ENCODE measurements at regions not wholly inside any gene's neighbourhood (a gene's known extent, or its start where the extent isn't known, plus 50 kb on each side); places are given as distances from the start of the nearest gene placed in this dataset.
A peak's percentile ranks its signal among the peaks of the same experiment; 100 is the strongest.
"Not testable (repeated sequence)": the region's sequence is repeated elsewhere in the genome, so short reads cannot be mapped to it uniquely, and the experiment has no call there.

GRCh38 chr15:20007338-20007737, 534.3 kb downstream of the GOLGA6L6 start:
- not testable (repeated sequence) for H3K4me1 Mint-ChIP-seq, H3K9me3 Mint-ChIP-seq, H3K4me3 Mint-ChIP-seq, DNase-seq, ATAC-seq, H3K27ac Mint-ChIP-seq, H3K27me3 Mint-ChIP-seq

- not testable (repeated sequence) for H3K27me3 Mint-ChIP-seq, H3K9me3 Mint-ChIP-seq, DNase-seq, H3K4me1 Mint-ChIP-seq, H3K27ac Mint-ChIP-seq, H3K4me3 Mint-ChIP-seq
- peak; percentile 33 for ATAC-seq
Observed at GRCh38 chr15:20003471-20003870, 538.1 kb downstream of the GOLGA6L6 start.

DNA sequence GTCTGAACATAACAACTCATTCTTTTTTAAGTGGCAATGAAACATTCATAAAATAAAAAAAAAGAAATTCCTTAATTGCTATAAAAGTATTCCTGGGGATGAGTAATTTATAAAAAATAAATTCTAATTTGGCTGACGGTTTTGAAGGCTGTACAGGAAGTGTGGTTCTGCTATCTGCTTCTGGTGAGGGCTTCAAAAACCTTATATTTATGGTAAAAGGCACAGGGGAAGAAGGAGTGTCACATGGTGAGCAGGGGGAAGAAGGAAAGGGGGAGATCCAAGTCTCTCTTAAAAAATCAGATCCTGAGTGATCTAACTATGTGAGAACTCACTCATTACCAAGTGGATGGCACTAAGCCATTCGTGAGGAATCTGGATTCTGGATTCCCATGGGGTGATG, 539.0 kb downstream of the GOLGA6L6 start:
- not testable (repeated sequence) for ATAC-seq, H3K9me3 Mint-ChIP-seq, H3K27ac Mint-ChIP-seq, H3K27me3 Mint-ChIP-seq, DNase-seq, H3K4me1 Mint-ChIP-seq, H3K4me3 Mint-ChIP-seq

GRCh38 chr15:19996574-19997194, 544.9 kb downstream of the GOLGA6L6 start:
- not testable (repeated sequence) for H3K27me3 Mint-ChIP-seq, H3K4me3 Mint-ChIP-seq, DNase-seq, H3K27ac Mint-ChIP-seq, ATAC-seq, H3K9me3 Mint-ChIP-seq, H3K4me1 Mint-ChIP-seq

DNA sequence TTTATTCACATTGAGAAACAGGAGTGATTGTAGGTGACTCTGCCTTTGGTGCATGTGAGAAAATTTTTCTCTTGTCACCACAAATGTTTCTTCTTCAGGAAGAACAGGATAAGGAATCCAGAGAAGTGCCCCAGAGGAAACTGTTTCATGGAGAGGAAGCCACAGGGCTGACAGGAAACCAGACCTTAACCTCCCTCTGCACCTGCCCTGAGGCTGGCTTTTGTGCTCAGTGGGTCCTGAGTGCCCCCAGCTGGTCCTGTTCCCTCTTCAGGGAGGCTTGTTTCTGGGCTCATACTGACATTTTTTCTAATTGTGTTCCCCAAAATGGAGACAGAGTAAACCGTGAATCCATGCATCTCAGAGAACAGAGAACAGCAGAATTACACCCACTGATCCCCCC, 546.3 kb downstream of the GOLGA6L6 start:
- H3K9me3 Mint-ChIP-seq, H3K4me1 Mint-ChIP-seq, H3K4me3 Mint-ChIP-seq, H3K27me3 Mint-ChIP-seq, DNase-seq, H3K27ac Mint-ChIP-seq, ATAC-seq: not testable (repeated sequence)

GRCh38 chr15:19992428-19992827, 549.2 kb downstream of the GOLGA6L6 start:
- Mint-ChIP-seq H3K9me3 (no peaks in the 10 kb centered on the region), H3K27me3 (peaks cover 6% of the 10 kb centered on the region), H3K4me3 (no peak overlapping the region), H3K4me1 (peaks cover 5% of the 10 kb centered on the region), H3K27ac (no peak overlapping the region)
- DNase-seq (no peak), ATAC-seq (no peak)

DNA sequence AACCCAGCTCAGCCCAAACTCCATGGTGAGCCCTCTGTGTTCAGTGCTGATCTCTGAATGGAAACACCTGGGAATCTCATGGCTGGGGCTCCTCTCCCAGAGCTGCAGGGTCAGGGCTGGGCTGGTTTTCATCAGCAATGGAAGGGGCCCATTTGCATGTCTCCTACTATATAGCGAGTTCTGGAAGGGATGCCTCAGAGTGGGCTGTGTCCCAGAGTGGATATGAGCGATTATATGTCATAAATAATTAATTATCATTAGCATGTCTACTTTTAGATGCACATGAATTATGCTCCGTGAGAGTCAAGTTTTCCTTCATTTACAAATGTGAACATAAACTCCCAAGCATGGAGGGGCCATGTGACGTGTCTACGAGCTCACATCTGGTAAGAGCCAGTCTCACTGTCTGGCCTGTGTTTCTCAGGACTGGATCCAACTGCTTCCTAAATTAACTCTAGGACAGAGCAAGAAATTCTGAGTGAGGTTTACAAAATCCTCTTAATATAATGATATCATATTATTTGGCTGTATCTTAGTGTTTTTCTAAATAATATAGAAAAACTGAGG, 553.4 kb downstream of the GOLGA6L6 start:
- Mint-ChIP-seq H3K9me3 (peaks cover 0 to 4% of the 10 kb centered on the region in 2 donors), H3K4me3 (no peak overlapping the region), H3K27ac (no peak overlapping the region), H3K27me3 (peaks cover 7% of the 10 kb centered on the region), H3K4me1 (peaks cover 5% of the 10 kb centered on the region)
- no peak for ATAC-seq
- no peak for DNase-seq

- DNase-seq (no peak), ATAC-seq (no peak)
- Mint-ChIP-seq H3K4me1 (peaks cover 5% of the 10 kb centered on the region), H3K4me3 (no peak overlapping the region), H3K27ac (no peak overlapping the region), H3K9me3 (peaks cover 2 to 4% of the 10 kb centered on the region in 2 donors), H3K27me3 (peaks cover 7% of the 10 kb centered on the region)
Observed at GRCh38 chr15:19987389-19988048, 554.1 kb downstream of the GOLGA6L6 start.

DNA sequence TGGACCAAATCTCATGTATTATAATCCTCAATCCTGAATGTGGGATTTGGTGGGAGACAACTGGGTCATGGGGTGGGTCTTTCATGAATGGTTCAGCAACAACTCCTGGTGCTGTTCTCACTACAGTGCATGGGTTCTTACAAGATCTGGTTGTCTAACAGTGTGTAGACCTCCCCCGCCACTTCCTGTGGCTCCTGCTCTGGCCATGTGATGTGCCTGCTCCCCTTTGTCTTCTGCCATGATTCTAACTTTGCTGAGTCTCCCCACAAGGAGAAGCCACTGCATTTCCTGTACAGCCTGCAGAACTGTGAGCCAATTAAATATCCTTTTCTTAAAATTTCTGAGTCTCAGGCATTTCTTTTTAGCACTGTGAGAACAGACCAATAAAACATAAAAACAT, 557.5 kb downstream of the GOLGA6L6 start:
- DNase-seq (no peak), ATAC-seq (no peak)
- Mint-ChIP-seq H3K4me3 (no peak overlapping the region), H3K4me1 (peaks cover 5% of the 10 kb centered on the region), H3K9me3 (peaks cover 4 to 7% of the 10 kb centered on the region in 2 donors), H3K27ac (no peak overlapping the region), H3K27me3 (peaks cover 7% of the 10 kb centered on the region)

GRCh38 chr15:19974998-19975397, 566.6 kb downstream of the GOLGA6L6 start:
- H3K4me3 Mint-ChIP-seq, result no peak overlapping the region
- ATAC-seq, result no peak
- no peaks in the 10 kb centered on the region for H3K27me3 Mint-ChIP-seq
- DNase-seq, result no peak
- no peaks in the 10 kb centered on the region for H3K4me1 Mint-ChIP-seq
- no peaks in the 10 kb centered on the region for H3K9me3 Mint-ChIP-seq
- no peak overlapping the region for H3K27ac Mint-ChIP-seq

DNA sequence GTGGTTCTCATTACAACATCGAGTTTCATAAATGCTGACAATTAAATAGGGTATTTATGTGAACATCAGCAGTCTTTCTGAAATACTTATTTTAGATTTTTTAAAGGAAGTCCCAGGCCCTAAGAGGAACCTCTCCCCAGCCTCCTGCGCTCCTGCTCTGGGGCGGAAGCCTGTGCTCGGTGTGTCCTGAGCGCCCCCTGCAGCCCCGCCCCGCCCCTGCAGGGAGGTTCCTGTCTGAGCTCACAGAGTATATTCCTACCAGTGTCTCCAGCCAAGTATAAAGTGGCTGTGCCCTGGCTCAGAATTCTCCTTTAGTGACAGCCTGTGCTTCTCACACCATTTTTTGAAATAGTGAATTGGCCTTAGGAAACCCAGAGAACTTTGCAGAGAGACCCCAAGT, 567.9 kb downstream of the GOLGA6L6 start:
- H3K4me3 Mint-ChIP-seq, result no peak overlapping the region
- ATAC-seq, result no peak
- H3K9me3 Mint-ChIP-seq, result no peaks in the 10 kb centered on the region
- H3K27ac Mint-ChIP-seq, result no peak overlapping the region
- H3K4me1 Mint-ChIP-seq, result no peaks in the 10 kb centered on the region
- peak in 1 of 2 donors; percentile 10 for DNase-seq
- H3K27me3 Mint-ChIP-seq, result no peaks in the 10 kb centered on the region

GRCh38 chr15:19972582-19972981, 569.0 kb downstream of the GOLGA6L6 start:
- H3K4me3 Mint-ChIP-seq, ATAC-seq, H3K9me3 Mint-ChIP-seq, H3K4me1 Mint-ChIP-seq, DNase-seq, H3K27me3 Mint-ChIP-seq: not testable (repeated sequence)
- peak overlapping the region in 1 of 2 donors; percentile 65 for H3K27ac Mint-ChIP-seq

DNA sequence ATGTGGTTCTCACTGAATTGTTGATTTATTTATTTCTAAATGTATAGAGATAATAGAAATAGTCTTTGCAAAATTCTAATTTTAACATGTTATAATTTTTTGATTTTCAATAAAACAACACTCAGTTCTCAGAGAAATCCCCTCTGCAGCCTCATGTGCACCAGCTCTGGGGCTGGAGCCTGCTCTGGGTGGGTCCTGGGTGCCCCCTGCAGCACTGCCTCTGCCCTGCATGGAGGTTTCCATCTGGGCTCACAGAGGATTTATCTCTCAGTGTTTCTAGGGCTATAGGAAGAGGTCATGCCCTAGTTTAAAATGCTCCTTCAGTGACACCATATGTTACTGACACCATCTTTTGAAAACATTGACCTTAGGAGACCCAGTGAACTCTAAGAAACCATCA, 576.0 kb downstream of the GOLGA6L6 start:
- ATAC-seq, H3K27ac Mint-ChIP-seq, H3K4me1 Mint-ChIP-seq, DNase-seq, H3K27me3 Mint-ChIP-seq, H3K4me3 Mint-ChIP-seq: not testable (repeated sequence)
- peaks cover 0 to 11% of the 10 kb centered on the region in 2 donors for H3K9me3 Mint-ChIP-seq

- not testable (repeated sequence) for DNase-seq, ATAC-seq, H3K4me1 Mint-ChIP-seq, H3K27me3 Mint-ChIP-seq, H3K4me3 Mint-ChIP-seq, H3K27ac Mint-ChIP-seq
- H3K9me3 Mint-ChIP-seq, result peaks cover 6 to 19% of the 10 kb centered on the region in 2 donors
Observed at GRCh38 chr15:19964480-19964879, 577.1 kb downstream of the GOLGA6L6 start.

DNA sequence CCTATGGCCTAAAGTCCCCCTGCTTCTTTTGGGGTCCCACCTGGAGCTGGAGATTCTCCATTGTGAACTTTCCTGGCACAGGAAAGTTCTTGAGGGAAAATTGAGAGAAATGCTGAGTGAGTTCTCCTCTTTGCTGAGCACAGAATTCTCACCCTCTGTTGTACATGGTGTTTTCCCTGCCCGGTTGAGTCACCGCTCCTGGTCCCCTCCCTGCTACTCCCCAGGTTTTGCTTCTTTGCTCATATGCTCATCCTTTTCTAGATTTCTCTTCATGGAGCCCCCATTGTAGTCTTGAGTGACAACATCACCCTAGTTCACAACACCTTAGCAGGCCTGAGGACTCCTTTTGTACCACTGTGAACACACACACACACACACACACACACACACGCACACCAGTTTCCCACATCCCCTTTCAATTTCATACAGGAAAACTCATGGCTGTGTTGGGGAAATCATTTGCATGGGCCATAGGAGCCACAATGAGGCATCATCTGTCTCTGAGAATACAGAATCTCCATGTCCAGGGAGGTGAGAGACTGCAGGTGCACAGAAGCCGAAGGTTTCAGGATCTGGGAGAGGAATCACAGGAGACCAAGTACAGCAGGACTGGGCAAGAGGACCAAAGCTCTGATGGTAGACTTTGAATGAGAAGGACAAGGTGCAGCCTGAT, 585.3 kb downstream of the GOLGA6L6 start:
- no peak overlapping the region for H3K4me3 Mint-ChIP-seq
- no peaks in the 10 kb centered on the region for H3K4me1 Mint-ChIP-seq
- H3K27ac Mint-ChIP-seq, result no peak overlapping the region
- no peaks in the 10 kb centered on the region for H3K27me3 Mint-ChIP-seq
- peaks cover 9 to 26% of the 10 kb centered on the region in 2 donors for H3K9me3 Mint-ChIP-seq
- ATAC-seq, result no peak
- no peak for DNase-seq

Data from stimulated activated naive CD8-positive, alpha-beta T cell treated with anti-CD3 and anti-CD28 coated beads, Interleukin-15, amount 100 ng/mL, for 72 hours (primary cell).